Thoracic aorta (tissue), 2 donors: ENCODE measurements at regions not wholly inside any gene's neighbourhood (a gene's known extent, or its start where the extent isn't known, plus 50 kb on each side); places are given as distances from the start of the nearest gene placed in this dataset.

Experiments used
- ATAC-seq: fragments of 150-250 bp; one replicate; pipeline ENCODE4 v1.8.0; 2017; ENCODE audit warnings: low read depth; ENCODE audit not compliant: insufficient number of reproducible peaks, low FRiP score
- DNase-seq: peaks from one replicate; pipeline ENCODE4 v3.0.0-alpha.2; 2020; ENCODE audit warnings: low spot score
- H3K27ac ChIP-seq, 2 donors: fragments of 200-600 bp; sonication (generic); 1 replicate in 1 of 2; 2 replicates in 1 of 2; pipeline ENCODE4 v1.5.1; 2016; ENCODE audit warnings: mild to moderate bottlenecking in 2 of 2, moderate library complexity in 2 of 2
- H3K27me3 ChIP-seq: fragments of 200-600 bp; sonication (generic); replicated peaks from 2 replicates; pipeline ENCODE4 v1.6.0; 2016; ENCODE audit warnings: mild to moderate bottlenecking; ENCODE audit not compliant: insufficient read depth
- H3K36me3 ChIP-seq: fragments of 200-600 bp; sonication (generic); one replicate; pipeline ENCODE4 v1.5.1; 2016
- H3K4me1 ChIP-seq, 2 donors: fragments of 200-600 bp; sonication (generic); 1 replicate in 1 of 2; 2 replicates in 1 of 2; pipeline versions ENCODE4 v1.5.1 to v1.6.0; 2016; ENCODE audit warnings: low read depth in 2 of 2, mild to moderate bottlenecking in 1 of 2; ENCODE audit not compliant: control insufficient read depth in 1 of 2
- H3K4me3 ChIP-seq: fragments of 200-600 bp; sonication (generic); 2 replicates; pipeline ENCODE4 v1.5.1; 2016; ENCODE audit warnings: mild to moderate bottlenecking
- H3K9me3 ChIP-seq: fragments of 200-600 bp; sonication (generic); 2 replicates; pipeline ENCODE4 v1.5.1; 2016
- CTCF ChIP-seq: fragments of 200-600 bp; sonication (generic); IDR thresholded peaks from one replicate; pipeline ENCODE4 v1.5.1; 2019; ENCODE audit warnings: antibody characterized with exemption

GRCh38 chr4:127155116-127155515 is 477.6 kb upstream of the INTU start:
- no peaks in the 10 kb centered on the region for H3K9me3 ChIP-seq
- DNase-seq (no peak), ATAC-seq (no peak)
- no peak overlapping the region for H3K27ac ChIP-seq
- no peaks in the 10 kb centered on the region for H3K27me3 ChIP-seq
- no peak overlapping the region for H3K4me3 ChIP-seq
- no peaks in the 10 kb centered on the region for H3K4me1 ChIP-seq
- TF ChIP-seq CTCF, result no peak
- H3K36me3 ChIP-seq, result no peaks in the 10 kb centered on the region

DNA sequence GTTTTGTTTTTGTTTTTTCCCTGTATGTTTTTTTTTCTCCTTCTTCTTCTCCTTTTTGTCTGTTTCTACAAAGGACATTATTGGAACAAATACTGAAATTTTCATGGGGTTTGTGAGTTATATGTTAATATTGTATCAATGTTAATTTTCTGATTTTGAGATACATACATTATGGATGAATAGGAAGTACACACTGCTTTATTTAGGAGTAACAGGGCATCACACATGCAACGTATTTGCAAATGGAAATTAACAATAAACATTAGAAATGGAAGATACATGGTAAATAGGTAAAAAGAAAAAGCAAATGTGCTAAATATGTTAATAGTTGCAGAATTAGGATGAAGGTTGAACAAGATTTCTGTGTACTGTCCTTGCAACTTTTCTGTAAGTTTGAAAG is 477.2 kb upstream of the INTU start:
- DNase-seq (no peak), ATAC-seq (no peak)
- Histone ChIP-seq H3K27me3 (no peaks in the 10 kb centered on the region), H3K4me3 (no peak overlapping the region), H3K4me1 (no peaks in the 10 kb centered on the region), H3K9me3 (no peaks in the 10 kb centered on the region), H3K27ac (no peak overlapping the region), H3K36me3 (no peaks in the 10 kb centered on the region)
- no peak for TF ChIP-seq CTCF

DNA sequence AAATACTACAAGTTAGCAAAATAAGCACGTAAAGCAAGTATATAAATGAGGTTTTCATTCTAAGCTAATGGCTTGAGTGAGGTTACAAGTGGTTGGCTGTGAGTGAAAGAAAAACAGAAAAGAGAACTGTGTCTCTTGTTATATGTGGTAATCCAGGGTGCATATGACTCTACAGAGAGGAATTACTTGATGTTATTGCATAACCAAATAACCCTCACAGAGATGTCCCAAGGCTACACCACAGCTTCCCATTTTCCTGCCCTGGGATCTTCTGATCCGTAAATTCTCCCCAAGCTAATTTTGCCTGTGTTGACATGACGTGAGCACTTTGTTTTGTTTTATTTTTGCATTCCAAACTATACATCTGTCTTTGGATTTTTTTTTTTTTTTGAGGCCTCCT is 470.0 kb upstream of the INTU start:
- no peak for TF ChIP-seq CTCF
- no peak overlapping the region for H3K27ac ChIP-seq
- no peaks in the 10 kb centered on the region for H3K9me3 ChIP-seq
- no peaks in the 10 kb centered on the region for H3K4me1 ChIP-seq
- H3K4me3 ChIP-seq, result no peak overlapping the region
- no peaks in the 10 kb centered on the region for H3K27me3 ChIP-seq
- DNase-seq (no peak), ATAC-seq (no peak)
- no peaks in the 10 kb centered on the region for H3K36me3 ChIP-seq

- ATAC-seq (no peak), DNase-seq (no peak)
- Histone ChIP-seq H3K9me3 (no peaks in the 10 kb centered on the region), H3K27me3 (no peaks in the 10 kb centered on the region), H3K4me1 (no peaks in the 10 kb centered on the region), H3K4me3 (no peak overlapping the region), H3K36me3 (no peaks in the 10 kb centered on the region), H3K27ac (no peak overlapping the region)
- TF ChIP-seq CTCF, result no peak
Observed at GRCh38 chr4:127165971-127166370, 466.8 kb upstream of the INTU start.

GRCh38 chr4:127174201-127174600 is 458.6 kb upstream of the INTU start:
- Histone ChIP-seq H3K27me3 (no peaks in the 10 kb centered on the region), H3K36me3 (no peaks in the 10 kb centered on the region)
- no peak for ATAC-seq

More at GRCh38 chr4:127174201-127174600, 458.6 kb upstream of the INTU start:
- no peaks in the 10 kb centered on the region for H3K9me3 ChIP-seq
- no peaks in the 10 kb centered on the region for H3K4me1 ChIP-seq
- H3K27ac ChIP-seq, result no peak overlapping the region
- TF ChIP-seq CTCF, result no peak
- DNase-seq, result no peak
- H3K4me3 ChIP-seq, result no peak overlapping the region
